ENCODE measurements at regions not wholly inside any gene's neighbourhood (a gene's known extent, or its start where the extent isn't known, plus 50 kb on each side); places are given as distances from the start of the nearest gene placed in this dataset.
A peak's percentile ranks its signal among the peaks of the same experiment; 100 is the strongest.

DNA sequence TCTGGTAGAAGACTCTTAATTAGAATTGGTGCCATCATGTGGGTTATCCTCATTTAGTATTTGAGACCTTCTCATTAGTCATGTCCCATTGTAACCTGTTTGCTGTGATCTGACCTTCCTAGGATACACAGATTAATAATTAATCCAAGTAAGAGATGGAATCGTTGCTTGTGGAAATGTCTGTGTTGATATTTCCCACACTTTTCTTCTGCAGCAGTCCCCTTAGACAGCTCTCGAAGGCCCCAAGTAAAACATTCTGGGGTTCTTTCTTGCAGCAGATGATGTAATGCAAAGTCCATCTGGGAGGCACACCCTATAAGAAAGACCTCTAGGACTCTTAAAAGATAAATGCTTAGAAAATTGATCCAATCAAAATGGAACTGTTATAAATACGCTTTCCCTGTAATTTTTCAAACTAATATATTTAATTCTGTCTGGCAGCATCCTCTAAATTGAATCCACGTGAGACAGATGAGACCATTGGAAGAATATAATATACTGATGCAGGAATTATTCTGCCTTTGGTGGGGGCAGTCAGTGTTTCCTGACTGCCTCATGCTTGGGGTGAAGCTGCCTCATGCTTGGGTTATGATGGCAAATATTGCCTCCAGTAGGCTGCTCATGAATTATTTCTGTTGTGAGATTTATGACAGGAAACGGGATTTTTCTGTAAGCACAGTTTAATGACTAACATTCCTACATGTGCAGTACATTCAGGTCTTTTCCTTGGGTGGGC is 54.5 kb upstream of the ARMC2 start:
- no peak for ATAC-seq
- Histone ChIP-seq H3K27me3 (no peaks in the 10 kb centered on the region), H3K4me1 (peaks cover 9% of the 10 kb centered on the region)

DNA sequence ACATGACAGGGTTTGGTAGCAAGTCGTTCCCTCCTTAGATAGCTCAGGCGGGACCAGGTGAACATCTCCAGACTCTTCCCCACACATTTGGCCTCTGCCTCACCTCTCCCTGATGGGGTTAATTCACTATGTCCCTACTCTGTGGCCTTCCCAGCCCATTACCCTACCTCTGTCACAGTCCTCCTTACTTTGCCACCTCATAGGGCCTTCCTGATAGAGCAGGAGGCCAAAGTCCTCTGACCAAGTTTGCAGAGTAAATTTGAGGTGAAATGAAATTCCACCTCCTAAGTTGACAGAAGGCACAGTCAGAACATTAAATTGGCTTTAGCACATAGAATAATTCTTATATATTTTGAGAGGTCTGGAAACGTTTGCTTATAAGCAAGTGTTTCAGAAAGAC is 53.1 kb upstream of the ARMC2 start:
- intact Hi-C loops (cut with DNase I): no loop called here
- H3K4me1 ChIP-seq: peaks cover 9% of the 10 kb centered on the region
- ATAC-seq: no peak
- H3K9me3 ChIP-seq: no peaks in the 10 kb centered on the region
- no peaks in the 10 kb centered on the region for H3K36me3 ChIP-seq
- TF ChIP-seq, protein P1, sequence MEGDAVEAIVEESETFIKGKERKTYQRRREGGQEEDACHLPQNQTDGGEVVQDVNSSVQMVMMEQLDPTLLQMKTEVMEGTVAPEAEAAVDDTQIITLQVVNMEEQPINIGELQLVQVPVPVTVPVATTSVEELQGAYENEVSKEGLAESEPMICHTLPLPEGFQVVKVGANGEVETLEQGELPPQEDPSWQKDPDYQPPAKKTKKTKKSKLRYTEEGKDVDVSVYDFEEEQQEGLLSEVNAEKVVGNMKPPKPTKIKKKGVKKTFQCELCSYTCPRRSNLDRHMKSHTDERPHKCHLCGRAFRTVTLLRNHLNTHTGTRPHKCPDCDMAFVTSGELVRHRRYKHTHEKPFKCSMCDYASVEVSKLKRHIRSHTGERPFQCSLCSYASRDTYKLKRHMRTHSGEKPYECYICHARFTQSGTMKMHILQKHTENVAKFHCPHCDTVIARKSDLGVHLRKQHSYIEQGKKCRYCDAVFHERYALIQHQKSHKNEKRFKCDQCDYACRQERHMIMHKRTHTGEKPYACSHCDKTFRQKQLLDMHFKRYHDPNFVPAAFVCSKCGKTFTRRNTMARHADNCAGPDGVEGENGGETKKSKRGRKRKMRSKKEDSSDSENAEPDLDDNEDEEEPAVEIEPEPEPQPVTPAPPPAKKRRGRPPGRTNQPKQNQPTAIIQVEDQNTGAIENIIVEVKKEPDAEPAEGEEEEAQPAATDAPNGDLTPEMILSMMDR (IDR thresholded peaks at IDR 0.05): no peak
- no peaks in the 10 kb centered on the region for H3K27me3 ChIP-seq
- DNase-seq: no peak
- H3K27ac ChIP-seq: no peak overlapping the region
- no peak overlapping the region for H3K4me3 ChIP-seq

More for the DNA sequence above, 54.5 kb upstream of the ARMC2 start:
- intact Hi-C loops (cut with DNase I): no loop called here
- Histone ChIP-seq H3K36me3 (no peaks in the 10 kb centered on the region), H3K4me3 (no peak overlapping the region), H3K27ac (no peak overlapping the region), H3K9me3 (no peaks in the 10 kb centered on the region)
- TF ChIP-seq, protein P1 (IDR thresholded peaks at IDR 0.05): no peak
- no peak for DNase-seq

DNA sequence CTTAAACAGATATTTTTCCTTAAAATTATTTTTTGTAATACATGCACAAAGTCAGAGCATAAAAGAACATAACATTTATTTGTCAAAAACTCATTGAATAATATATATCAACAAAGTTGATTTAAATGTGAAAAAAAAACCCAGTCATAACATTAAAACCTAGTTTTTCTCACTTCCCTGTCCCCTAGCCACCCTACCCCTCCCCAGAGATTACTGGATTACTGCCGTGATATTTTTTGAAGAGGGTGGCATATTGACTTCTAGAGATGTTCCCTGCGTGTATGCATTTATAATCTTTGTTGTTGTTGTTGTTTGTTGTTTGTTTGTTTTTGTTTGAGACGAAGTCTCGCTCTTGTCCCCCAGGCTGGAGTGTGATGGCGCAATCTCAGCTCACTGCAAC is 52.4 kb upstream of the ARMC2 start:
- H3K9me3 ChIP-seq: no peaks in the 10 kb centered on the region
- intact Hi-C loops (cut with DNase I): no loop called here
- DNase-seq (no peak), ATAC-seq (no peak)
- no peaks in the 10 kb centered on the region for H3K27me3 ChIP-seq
- H3K4me3 ChIP-seq: no peak overlapping the region
- no peak overlapping the region for H3K27ac ChIP-seq
- H3K4me1 ChIP-seq: peaks cover 9% of the 10 kb centered on the region
- TF ChIP-seq, protein P1 (IDR thresholded peaks at IDR 0.05): no peak
- no peaks in the 10 kb centered on the region for H3K36me3 ChIP-seq

DNA sequence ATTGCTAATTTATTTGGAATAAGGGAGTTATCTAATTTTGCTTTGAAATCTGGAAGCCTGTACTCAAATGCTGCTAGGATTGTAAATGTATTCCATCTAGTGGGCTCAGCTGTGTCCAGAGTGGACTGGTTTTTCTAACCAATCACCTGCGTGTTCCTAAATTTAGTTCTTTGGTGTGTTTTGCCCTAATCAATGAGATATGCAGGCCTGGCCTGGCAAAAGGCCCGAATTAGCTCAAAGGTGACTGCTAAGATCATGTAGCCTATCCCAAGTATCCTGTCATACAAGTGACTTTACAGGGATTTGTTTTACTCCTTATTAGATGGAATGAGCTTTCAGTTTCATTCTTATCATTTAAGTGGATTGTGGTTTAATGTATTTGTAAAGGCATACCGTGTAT is 51.3 kb upstream of the ARMC2 start:
- TF ChIP-seq, protein P1 (IDR thresholded peaks at IDR 0.05): no peak
- H3K4me3 ChIP-seq: no peak overlapping the region
- DNase-seq: no peak
- intact Hi-C loops (cut with DNase I): no loop called here
- H3K4me1 ChIP-seq: peaks cover 9% of the 10 kb centered on the region
- no peak for ATAC-seq
- H3K36me3 ChIP-seq: no peaks in the 10 kb centered on the region
- H3K9me3 ChIP-seq: no peaks in the 10 kb centered on the region
- H3K27ac ChIP-seq: no peak overlapping the region
- no peaks in the 10 kb centered on the region for H3K27me3 ChIP-seq

DNA sequence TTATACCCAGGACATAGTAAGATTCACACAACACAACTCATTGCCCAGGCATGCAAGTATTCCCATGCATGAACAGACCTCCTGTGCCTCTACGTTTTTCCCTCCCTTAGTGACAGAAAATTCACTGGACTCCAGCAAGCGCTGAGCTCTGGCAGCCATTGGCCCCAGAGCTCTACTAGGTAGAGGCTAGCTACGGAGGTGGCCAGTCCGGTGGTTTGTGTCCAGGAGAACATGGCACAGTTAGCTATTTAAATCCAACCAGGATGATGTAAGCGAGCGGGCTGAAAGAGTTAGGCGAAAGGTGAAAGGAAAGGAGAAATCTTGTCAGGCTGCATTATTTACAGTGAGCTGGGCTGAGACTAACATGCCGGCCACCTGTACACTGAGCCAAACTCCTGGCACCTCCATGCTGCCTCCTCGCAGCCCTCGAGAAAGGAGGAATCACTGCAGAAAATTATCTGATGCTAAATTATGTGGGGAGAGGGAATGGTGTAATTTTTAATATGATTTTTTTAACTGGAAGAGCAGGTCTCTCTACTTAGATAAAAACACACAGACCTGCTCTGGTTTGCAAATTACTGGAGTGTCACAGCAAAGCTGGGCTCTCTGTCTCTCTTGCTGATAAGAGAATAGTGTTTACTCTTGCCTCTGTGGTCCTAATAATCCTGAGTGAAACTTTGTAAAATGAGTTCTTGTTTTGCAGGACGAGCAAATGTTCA is 50.1 kb upstream of the ARMC2 start:
- TF ChIP-seq, protein P1 (IDR thresholded peaks at IDR 0.05): no peak
- Histone ChIP-seq H3K9me3 (no peaks in the 10 kb centered on the region), H3K4me1 (peaks cover 9% of the 10 kb centered on the region), H3K36me3 (no peaks in the 10 kb centered on the region), H3K27ac (no peak overlapping the region), H3K4me3 (no peak overlapping the region), H3K27me3 (no peaks in the 10 kb centered on the region)
- DNase-seq (no peak), ATAC-seq (peak; percentile 29)
- intact Hi-C loops (cut with DNase I): no loop called here

All from upper lobe of right lung (tissue), 1 donor.